HEK293 (cell line): ENCODE measurements at regions not wholly inside any gene's neighbourhood (a gene's known extent, or its start where the extent isn't known, plus 50 kb on each side); places are given as distances from the start of the nearest gene placed in this dataset.

Source experiments
- BCL11B ChIP-seq: fragments of 450-650 bp; formaldehyde crosslinking; IDR thresholded peaks from 2 replicates; pipeline ENCODE4 v1.5.1; 2016; ENCODE audit warnings: low read depth, missing biosample characterization, missing genetic modification characterization
- CTCF ChIP-seq: fragments of 450-650 bp; formaldehyde crosslinking; IDR thresholded peaks from 2 replicates; pipeline ENCODE4 v1.5.1; 2016; ENCODE audit warnings: missing biosample characterization, missing genetic modification characterization
- PBX3 ChIP-seq: sonication (generic); formaldehyde crosslinking; IDR thresholded peaks from 2 replicates; pipeline ENCODE4 v1.8.1; 2022; ENCODE audit warnings: mild to moderate bottlenecking, moderate library complexity, missing genetic modification reagents
- ZBTB1 ChIP-seq: fragments of 450-650 bp; formaldehyde crosslinking; IDR thresholded peaks from 2 replicates; pipeline ENCODE4 v1.5.1; 2016; ENCODE audit warnings: missing biosample characterization, missing genetic modification characterization
- ZBTB20 ChIP-seq: fragments of 450-650 bp; formaldehyde crosslinking; IDR thresholded peaks from 2 replicates; pipeline ENCODE4 v1.5.1; 2016; ENCODE audit warnings: missing biosample characterization, missing genetic modification characterization
- ZBTB49 ChIP-seq: fragments of 450-650 bp; formaldehyde crosslinking; IDR thresholded peaks from 2 replicates; pipeline ENCODE4 v1.5.1; 2016; ENCODE audit warnings: missing biosample characterization, missing genetic modification characterization, low read depth
- ZNF221 ChIP-seq: fragments of 450-650 bp; formaldehyde crosslinking; IDR thresholded peaks from 2 replicates; pipeline ENCODE4 v1.5.1; 2017; ENCODE audit warnings: missing biosample characterization, missing genetic modification characterization, borderline replicate concordance
- ZNF580 ChIP-seq: fragments of 450-650 bp; formaldehyde crosslinking; IDR thresholded peaks from 2 replicates; pipeline ENCODE4 v1.5.1; 2016; ENCODE audit warnings: missing biosample characterization, missing genetic modification characterization
- ZNF639 ChIP-seq: fragments of 450-650 bp; formaldehyde crosslinking; IDR thresholded peaks from 2 replicates; pipeline ENCODE4 v1.5.1; 2016; ENCODE audit warnings: missing biosample characterization, missing genetic modification characterization

GRCh38 chr5:85340790-85341189 lies 956.1 kb upstream of the EDIL3 start:
- no peak for TF ChIP-seq ZBTB20 (tag by site-specific recombination)
- TF ChIP-seq ZNF639 (tag by site-specific recombination): no peak
- TF ChIP-seq ZBTB1 (tag by site-specific recombination): no peak
- TF ChIP-seq PBX3: no peak
- no peak for TF ChIP-seq CTCF (tag by site-specific recombination)
- no peak for TF ChIP-seq ZNF221 (tag by site-specific recombination)
- TF ChIP-seq ZNF580 (tag by site-specific recombination): no peak
- no peak for TF ChIP-seq BCL11B
- TF ChIP-seq ZBTB49 (tag by site-specific recombination): no peak
